Stimulated activated naive CD8-positive, alpha-beta T cell treated with anti-CD3 and anti-CD28 coated beads, Interleukin-15, amount 100 ng/mL, for 72 hours (primary cell): ENCODE measurements at regions not wholly inside any gene's neighbourhood (a gene's known extent, or its start where the extent isn't known, plus 50 kb on each side); places are given as distances from the start of the nearest gene placed in this dataset.
"Not testable (repeated sequence)": the region's sequence is repeated elsewhere in the genome, so short reads cannot be mapped to it uniquely, and the experiment has no call there.

Source experiments
- ATAC-seq: fragments of 150-1000 bp; cut with Tn5 transposase; 2 replicates; pipeline ENCODE4 v1.10.0; 2021; ENCODE audit warnings: mild to moderate bottlenecking, moderate library complexity
- DNase-seq, 2 donors: peaks; one replicate each; pipeline ENCODE4 v3.0.0; 2021 to 2022
- H3K27ac Mint-ChIP-seq, 2 donors: one replicate each; pipeline ENCODE4 v1.8.0; 2022; ENCODE audit warnings: mild to moderate bottlenecking in 2 of 2, mixed read lengths in 2 of 2, moderate library complexity in 2 of 2
- H3K27me3 Mint-ChIP-seq: one replicate; pipeline ENCODE4 v1.8.0; 2022; ENCODE audit warnings: mixed read lengths
- H3K4me1 Mint-ChIP-seq: one replicate; pipeline ENCODE4 v1.8.0; 2022; ENCODE audit warnings: mild to moderate bottlenecking, mixed read lengths
- H3K4me3 Mint-ChIP-seq, 2 donors: one replicate each; pipeline ENCODE4 v1.8.0; 2022; ENCODE audit warnings: mild to moderate bottlenecking in 2 of 2, mixed read lengths in 2 of 2, moderate library complexity in 1 of 2
- H3K9me3 Mint-ChIP-seq, 2 donors: one replicate each; pipeline ENCODE4 v1.8.0; 2022; ENCODE audit warnings: mixed read lengths in 2 of 2

GRCh38 chr4:62517716-62518115 is 1317.6 kb downstream of the ADGRL3 start:
- Mint-ChIP-seq H3K27me3 (no peaks in the 10 kb centered on the region), H3K27ac (no peak overlapping the region), H3K9me3 (peaks cover 12% of the 10 kb centered on the region in 2 donors), H3K4me3 (no peak overlapping the region), H3K4me1 (no peaks in the 10 kb centered on the region)
- ATAC-seq: no peak
- no peak for DNase-seq

DNA sequence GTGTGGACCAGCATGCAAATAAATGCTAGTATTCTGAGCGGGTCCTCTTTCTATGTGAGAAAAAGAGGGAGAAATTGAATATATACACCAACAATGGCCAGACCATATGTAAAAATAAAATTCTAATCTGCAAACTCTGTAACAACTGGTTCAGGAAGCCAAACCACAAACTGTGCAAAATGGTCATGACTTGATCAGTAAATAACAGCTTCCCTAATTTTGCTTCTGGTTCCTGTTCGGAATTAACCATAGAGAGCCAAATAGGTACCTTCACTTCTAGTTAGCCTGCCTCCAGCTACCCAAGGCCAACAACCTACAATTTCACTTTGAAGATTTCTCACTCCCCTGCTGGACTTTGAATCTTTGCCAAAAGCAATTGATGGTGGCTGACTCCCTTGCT is 1313.2 kb downstream of the ADGRL3 start:
- H3K27ac Mint-ChIP-seq: no peak overlapping the region
- H3K4me1 Mint-ChIP-seq: no peaks in the 10 kb centered on the region
- H3K4me3 Mint-ChIP-seq: no peak overlapping the region
- peaks cover 12 to 21% of the 10 kb centered on the region in 2 donors for H3K9me3 Mint-ChIP-seq
- DNase-seq (no peak), ATAC-seq (no peak)
- H3K27me3 Mint-ChIP-seq: no peaks in the 10 kb centered on the region

DNA sequence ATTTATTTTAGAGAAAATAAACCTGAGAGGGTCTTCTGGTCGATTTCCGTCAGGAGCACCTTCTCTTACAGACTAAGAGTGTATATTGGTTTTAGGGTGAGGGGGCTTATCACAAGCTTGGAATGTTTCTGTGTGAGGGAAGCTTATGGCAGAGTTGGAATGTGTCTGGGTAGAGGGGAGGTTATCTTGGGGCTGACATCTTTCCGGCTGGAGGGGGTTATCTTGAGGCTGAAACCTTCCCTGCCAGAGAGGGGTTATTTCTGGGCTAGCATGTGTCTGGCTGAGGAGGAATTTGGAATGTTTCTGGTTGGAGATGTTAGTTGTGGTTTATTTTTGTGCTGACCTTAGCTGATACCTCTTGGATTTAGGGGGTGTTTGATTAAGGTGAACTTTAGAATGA is 1312.1 kb downstream of the ADGRL3 start:
- peaks cover 19 to 24% of the 10 kb centered on the region in 2 donors for H3K9me3 Mint-ChIP-seq
- H3K4me1 Mint-ChIP-seq: no peaks in the 10 kb centered on the region
- no peaks in the 10 kb centered on the region for H3K27me3 Mint-ChIP-seq
- H3K27ac Mint-ChIP-seq: no peak overlapping the region
- H3K4me3 Mint-ChIP-seq: no peak overlapping the region
- ATAC-seq: no peak
- DNase-seq: no peak

GRCh38 chr4:62510228-62510627 is 1310.1 kb downstream of the ADGRL3 start:
- Mint-ChIP-seq H3K27me3 (no peaks in the 10 kb centered on the region), H3K27ac (no peak overlapping the region), H3K4me1 (no peaks in the 10 kb centered on the region), H3K9me3 (peaks cover 19 to 24% of the 10 kb centered on the region in 2 donors), H3K4me3 (no peak overlapping the region)
- DNase-seq (no peak), ATAC-seq (no peak)

DNA sequence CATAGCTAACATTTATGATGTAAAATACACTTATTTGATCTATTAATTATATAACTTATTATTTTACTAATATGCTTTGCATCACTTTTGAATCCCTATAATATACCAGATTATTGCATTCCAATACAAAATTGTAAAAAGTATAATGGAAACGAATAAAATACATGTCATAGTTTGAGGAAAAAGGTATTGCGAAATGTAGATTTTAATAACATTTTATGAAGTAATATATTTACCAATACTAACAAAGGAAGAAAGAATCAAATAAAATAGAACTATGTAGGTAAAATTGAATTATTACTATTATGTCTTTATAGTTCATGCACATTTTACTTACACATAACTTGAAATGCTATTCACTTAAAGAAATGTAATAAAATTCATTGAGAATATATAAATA is 1300.2 kb downstream of the ADGRL3 start:
- Mint-ChIP-seq H3K4me3 (no peak overlapping the region), H3K9me3 (peaks cover 10 to 14% of the 10 kb centered on the region in 2 donors), H3K4me1 (no peaks in the 10 kb centered on the region), H3K27ac (no peak overlapping the region), H3K27me3 (no peaks in the 10 kb centered on the region)
- DNase-seq: no peak
- no peak for ATAC-seq

DNA sequence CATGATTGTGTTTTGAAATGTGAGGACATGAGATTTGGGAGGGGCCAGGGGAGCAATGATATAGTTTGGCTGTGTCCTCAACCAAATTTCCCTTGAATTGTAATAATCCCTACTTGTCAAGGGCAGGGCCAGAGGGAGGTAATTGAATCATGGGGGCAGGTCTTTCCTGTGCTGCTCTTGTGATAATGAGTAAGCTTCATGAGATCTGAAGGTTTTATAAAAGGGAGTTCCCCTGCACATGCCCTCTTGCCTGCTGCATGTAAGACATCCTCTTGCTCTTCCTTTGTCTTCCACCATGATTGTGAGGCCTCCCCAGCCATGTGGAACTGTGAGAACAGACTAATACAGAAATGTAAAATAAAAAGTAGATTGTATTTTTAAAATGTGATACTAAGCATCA is 1294.9 kb downstream of the ADGRL3 start:
- H3K27me3 Mint-ChIP-seq: no peaks in the 10 kb centered on the region
- no peak overlapping the region for H3K4me3 Mint-ChIP-seq
- no peaks in the 10 kb centered on the region for H3K4me1 Mint-ChIP-seq
- peaks cover 14 to 16% of the 10 kb centered on the region in 2 donors for H3K9me3 Mint-ChIP-seq
- ATAC-seq (no peak), DNase-seq (no peak)
- H3K27ac Mint-ChIP-seq: no peak overlapping the region

DNA sequence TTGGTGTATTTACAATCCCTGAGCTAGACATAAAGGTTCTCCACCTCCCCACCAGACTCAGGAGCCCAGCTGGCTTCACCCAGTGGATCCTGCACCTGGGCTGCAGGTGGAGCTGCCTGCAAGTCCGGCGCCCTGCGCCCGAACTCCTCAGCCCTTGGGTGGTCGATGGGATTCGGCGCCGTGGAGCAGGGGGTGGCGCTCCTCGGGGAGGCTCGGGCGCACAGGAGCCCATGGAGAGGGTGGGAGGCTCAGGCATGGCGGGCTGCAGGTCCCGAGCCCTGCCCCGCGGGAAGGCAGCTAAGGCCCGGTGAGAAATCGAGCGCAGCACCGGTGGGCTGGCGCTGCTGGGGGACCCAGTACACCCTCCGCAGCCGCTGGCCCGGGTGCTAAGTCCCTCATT is 1291.6 kb downstream of the ADGRL3 start:
- not testable (repeated sequence) for H3K4me1 Mint-ChIP-seq, H3K27ac Mint-ChIP-seq, H3K4me3 Mint-ChIP-seq, DNase-seq, ATAC-seq, H3K27me3 Mint-ChIP-seq
- peaks cover 10% of the 10 kb centered on the region in 2 donors for H3K9me3 Mint-ChIP-seq

- DNase-seq (no peak), ATAC-seq (no peak)
- no peaks in the 10 kb centered on the region for H3K27me3 Mint-ChIP-seq
- no peak overlapping the region for H3K27ac Mint-ChIP-seq
- H3K4me3 Mint-ChIP-seq: no peak overlapping the region
- H3K9me3 Mint-ChIP-seq: peaks cover 2 to 6% of the 10 kb centered on the region in 2 donors
- no peaks in the 10 kb centered on the region for H3K4me1 Mint-ChIP-seq
Measured at GRCh38 chr4:62490635-62491034, 1290.5 kb downstream of the ADGRL3 start.

GRCh38 chr4:62487016-62487415 is 1286.9 kb downstream of the ADGRL3 start:
- ATAC-seq: no peak
- no peaks in the 10 kb centered on the region for H3K27me3 Mint-ChIP-seq
- no peaks in the 10 kb centered on the region for H3K4me1 Mint-ChIP-seq
- no peak for DNase-seq
- no peak overlapping the region for H3K4me3 Mint-ChIP-seq
- H3K27ac Mint-ChIP-seq: no peak overlapping the region
- H3K9me3 Mint-ChIP-seq: no peaks in the 10 kb centered on the region

DNA sequence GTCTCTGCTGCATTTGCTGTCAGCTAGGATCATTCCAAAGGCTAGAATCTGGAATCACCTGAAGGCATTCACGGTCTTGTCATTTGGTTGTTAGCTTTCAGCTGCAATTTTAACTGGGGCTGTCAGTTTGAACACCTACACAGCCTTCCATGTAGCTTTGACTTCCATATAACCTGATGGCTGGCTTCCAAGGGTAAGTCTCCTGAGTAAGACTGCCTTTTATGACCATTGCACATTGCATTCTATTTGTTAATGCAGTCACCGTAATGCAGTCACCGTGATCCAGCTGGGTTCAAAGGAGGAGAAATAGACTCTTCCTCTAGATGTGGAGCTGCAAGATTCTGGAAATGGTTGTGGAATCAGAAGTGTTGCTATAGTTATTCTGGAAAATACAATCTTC is 1284.2 kb downstream of the ADGRL3 start:
- H3K27me3 Mint-ChIP-seq: no peaks in the 10 kb centered on the region
- no peak for ATAC-seq
- H3K4me3 Mint-ChIP-seq: no peak overlapping the region
- peaks cover 0 to 5% of the 10 kb centered on the region in 2 donors for H3K9me3 Mint-ChIP-seq
- H3K27ac Mint-ChIP-seq: no peak overlapping the region
- no peaks in the 10 kb centered on the region for H3K4me1 Mint-ChIP-seq
- DNase-seq: no peak

GRCh38 chr4:62482355-62482754 is 1282.2 kb downstream of the ADGRL3 start:
- no peaks in the 10 kb centered on the region for H3K4me1 Mint-ChIP-seq
- no peaks in the 10 kb centered on the region for H3K27me3 Mint-ChIP-seq
- H3K4me3 Mint-ChIP-seq: no peak overlapping the region
- H3K27ac Mint-ChIP-seq: no peak overlapping the region
- ATAC-seq: no peak
- peaks cover 0 to 5% of the 10 kb centered on the region in 2 donors for H3K9me3 Mint-ChIP-seq
- no peak for DNase-seq

DNA sequence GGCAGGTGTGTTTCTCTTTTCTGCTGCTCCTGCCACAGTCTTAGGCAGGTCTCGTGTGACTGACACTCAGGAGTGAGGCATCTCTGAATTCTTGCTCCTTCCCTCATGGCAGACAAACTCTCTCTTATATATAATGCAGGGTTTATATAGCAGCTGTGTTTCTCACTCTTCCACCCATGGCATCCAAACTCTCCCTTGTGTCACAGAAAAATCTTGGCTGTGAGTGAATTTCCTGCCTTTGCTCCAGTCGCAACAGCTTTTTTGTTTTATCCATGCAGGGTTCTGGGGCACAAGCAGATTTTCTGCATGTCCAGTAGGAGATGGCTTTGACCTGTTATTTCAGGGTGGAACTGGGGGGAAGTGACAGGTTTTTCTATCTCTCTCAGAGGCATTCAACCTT is 1275.5 kb downstream of the ADGRL3 start:
- ATAC-seq (no peak), DNase-seq (no peak)
- Mint-ChIP-seq H3K4me3 (no peak overlapping the region), H3K27ac (no peak overlapping the region), H3K27me3 (no peaks in the 10 kb centered on the region), H3K9me3 (peaks cover 0 to 9% of the 10 kb centered on the region in 2 donors), H3K4me1 (no peaks in the 10 kb centered on the region)

DNA sequence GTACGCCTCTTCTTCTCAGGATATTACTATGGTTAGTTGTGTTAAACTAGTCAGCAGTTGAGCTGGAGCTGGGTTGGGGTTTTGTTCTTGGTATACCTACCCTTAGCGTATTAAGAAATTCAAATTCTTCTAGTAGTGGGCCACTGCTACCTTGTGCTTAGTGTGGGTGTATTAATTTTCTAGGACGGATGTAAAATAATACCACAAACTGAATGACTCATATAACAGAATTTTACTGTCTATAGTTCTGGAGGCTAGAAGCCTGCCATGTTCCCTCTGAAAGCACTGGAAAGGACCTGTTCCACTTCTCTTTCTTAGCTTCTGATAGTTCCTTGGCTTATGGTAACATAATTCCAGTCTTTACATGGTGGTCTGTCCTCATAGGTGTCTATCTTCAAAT is 1274.7 kb downstream of the ADGRL3 start:
- H3K9me3 Mint-ChIP-seq: peaks cover 0 to 5% of the 10 kb centered on the region in 2 donors
- DNase-seq: no peak
- H3K27ac Mint-ChIP-seq: no peak overlapping the region
- no peaks in the 10 kb centered on the region for H3K4me1 Mint-ChIP-seq
- no peak for ATAC-seq
- H3K4me3 Mint-ChIP-seq: no peak overlapping the region
- H3K27me3 Mint-ChIP-seq: no peaks in the 10 kb centered on the region

- no peak for ATAC-seq
- Mint-ChIP-seq H3K27ac (no peak overlapping the region), H3K27me3 (no peaks in the 10 kb centered on the region), H3K4me3 (no peak overlapping the region), H3K4me1 (no peaks in the 10 kb centered on the region), H3K9me3 (peaks cover 5 to 6% of the 10 kb centered on the region in 2 donors)
- DNase-seq: no peak
Measured at GRCh38 chr4:62471021-62471420, 1270.9 kb downstream of the ADGRL3 start.

DNA sequence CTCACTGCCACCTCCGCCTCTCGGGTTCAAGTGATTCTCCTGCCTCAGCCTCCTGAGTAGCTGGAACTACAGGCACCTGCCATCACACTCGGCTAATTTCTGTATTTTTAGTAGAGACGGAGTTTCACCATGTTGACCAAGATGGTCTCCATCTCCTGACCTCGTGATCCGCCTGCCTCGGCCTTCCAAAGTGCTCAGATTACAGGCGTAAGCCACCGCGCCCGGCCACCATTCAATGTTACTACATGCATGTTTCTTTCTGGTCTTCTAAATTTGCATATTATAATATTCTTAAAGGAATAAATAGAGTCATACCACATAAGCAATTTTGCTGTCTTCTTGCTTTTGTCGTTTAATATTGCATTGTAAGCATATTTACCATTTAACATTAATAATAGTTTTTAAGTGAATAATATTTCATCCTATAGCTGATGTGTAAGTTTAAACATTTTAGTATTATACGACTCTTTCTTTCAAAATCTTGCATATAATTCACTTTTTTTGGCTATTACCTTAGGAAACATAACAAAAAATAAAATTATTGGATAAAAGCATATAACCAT is 1270.4 kb downstream of the ADGRL3 start:
- Mint-ChIP-seq H3K4me1 (no peaks in the 10 kb centered on the region), H3K27me3 (no peaks in the 10 kb centered on the region), H3K4me3 (no peak overlapping the region), H3K9me3 (peaks cover 5 to 6% of the 10 kb centered on the region in 2 donors), H3K27ac (no peak overlapping the region)
- DNase-seq: no peak
- ATAC-seq: no peak

DNA sequence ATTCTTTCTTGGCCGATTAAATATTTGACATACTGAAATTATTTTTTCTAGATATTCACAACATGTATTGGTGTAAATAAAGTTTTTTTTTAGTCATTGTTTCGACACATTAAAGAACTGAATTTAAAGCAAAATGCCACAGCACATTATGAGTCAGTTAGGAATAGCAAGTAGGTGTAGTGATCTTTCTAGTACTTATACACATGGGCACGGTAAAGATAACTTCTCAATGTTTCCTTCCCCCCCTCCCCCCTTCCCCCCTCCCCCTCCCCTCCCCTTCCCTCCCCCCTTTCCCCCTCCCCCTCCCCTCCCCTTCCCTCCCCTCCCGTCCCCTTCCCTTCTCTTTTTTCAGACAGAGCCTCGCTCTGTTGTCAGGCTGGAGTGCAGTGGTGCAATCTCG is 1269.9 kb downstream of the ADGRL3 start:
- Mint-ChIP-seq H3K4me1 (no peaks in the 10 kb centered on the region), H3K4me3 (no peak overlapping the region), H3K9me3 (peaks cover 5 to 6% of the 10 kb centered on the region in 2 donors), H3K27ac (no peak overlapping the region), H3K27me3 (no peaks in the 10 kb centered on the region)
- no peak for ATAC-seq
- no peak for DNase-seq

DNA sequence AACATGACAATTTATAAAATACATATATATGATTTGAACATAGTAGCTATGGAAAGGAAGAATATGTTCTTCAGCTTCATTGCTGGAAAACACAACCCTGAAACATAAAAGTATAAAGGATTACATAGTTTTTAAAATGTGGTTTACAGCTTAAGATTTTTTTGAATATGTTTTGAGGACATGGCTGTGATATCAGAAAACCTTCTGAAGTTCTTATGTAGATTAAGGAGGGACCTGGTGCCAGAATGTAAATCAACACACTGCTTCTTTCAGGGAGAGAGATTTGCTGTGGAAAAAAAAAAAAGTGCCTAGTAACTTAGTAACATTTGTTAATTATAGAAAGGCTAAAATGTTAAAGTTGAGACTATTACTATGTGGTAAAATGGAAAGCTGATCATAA is 1261.8 kb downstream of the ADGRL3 start:
- Mint-ChIP-seq H3K27me3 (no peaks in the 10 kb centered on the region), H3K27ac (no peak overlapping the region), H3K9me3 (peaks cover 6 to 15% of the 10 kb centered on the region in 2 donors), H3K4me3 (no peak overlapping the region), H3K4me1 (no peaks in the 10 kb centered on the region)
- ATAC-seq (no peak), DNase-seq (no peak)
